GM23338 (cell line): ENCODE measurements at regions not wholly inside any gene's neighbourhood (a gene's known extent, or its start where the extent isn't known, plus 50 kb on each side); places are given as distances from the start of the nearest gene placed in this dataset.

Experiments
- ATAC-seq: fragments of 200-7000 bp; cut with Tn5 transposase; 3 replicates; pipeline ENCODE4 v1.9.1; 2020
- DNase-seq: peaks from one replicate; pipeline ENCODE4 v3.0.0-alpha.2; 2015; ENCODE audit warnings: low spot score
- H2AFZ ChIP-seq: fragments of 200-600 bp; sonication (generic); 2 replicates; pipeline ENCODE4 v1.8.0; 2016; ENCODE audit warnings: antibody characterized with exemption, mild to moderate bottlenecking, moderate library complexity
- H3F3A ChIP-seq: fragments of 200-600 bp; sonication (generic); replicated peaks from 2 replicates; pipeline ENCODE4 v1.8.0; 2017; ENCODE audit warnings: antibody characterized with exemption, mixed run types, low read depth
- H3K27ac ChIP-seq: fragments of 200-600 bp; sonication (generic); 2 replicates; pipeline ENCODE4 v1.6.1; 2016; ENCODE audit warnings: low read depth
- H3K27me3 ChIP-seq: fragments of 200-600 bp; sonication (generic); 2 replicates; pipeline ENCODE4 v1.8.0; 2016; ENCODE audit warnings: mild to moderate bottlenecking, mixed run types, moderate library complexity; ENCODE audit not compliant: insufficient read depth
- H3K36me3 ChIP-seq: fragments of 200-600 bp; sonication (generic); 2 replicates; pipeline ENCODE4 v1.8.0; 2016; ENCODE audit warnings: mild to moderate bottlenecking; ENCODE audit not compliant: insufficient read depth
- H3K4me1 ChIP-seq: fragments of 200-600 bp; sonication (generic); 2 replicates; pipeline ENCODE4 v1.8.0; 2016; ENCODE audit warnings: mild to moderate bottlenecking, moderate library complexity; ENCODE audit not compliant: insufficient read depth
- H3K4me2 ChIP-seq: fragments of 200-600 bp; sonication (generic); 2 replicates; pipeline ENCODE4 v1.7.1; 2017; ENCODE audit warnings: mixed run types
- H3K4me3 ChIP-seq: fragments of 200-600 bp; sonication (generic); 2 replicates; pipeline ENCODE4 v1.6.1; 2016; ENCODE audit warnings: mixed run types
- H3K79me2 ChIP-seq: fragments of 200-600 bp; sonication (generic); replicated peaks from 2 replicates; pipeline ENCODE4 v1.8.0; 2017; ENCODE audit warnings: mild to moderate bottlenecking; ENCODE audit not compliant: insufficient read depth
- H3K9me2 ChIP-seq: fragments of 200-600 bp; sonication (generic); 2 replicates; pipeline ENCODE4 v1.8.0; 2017; ENCODE audit not compliant: insufficient read depth
- H4K20me1 ChIP-seq: fragments of 200-600 bp; sonication (generic); replicated peaks from 2 replicates; pipeline ENCODE4 v1.8.0; 2017; ENCODE audit warnings: mild to moderate bottlenecking; ENCODE audit not compliant: insufficient read depth
- H3K27ac Mint-ChIP-seq: 2 replicates; pipeline ENCODE4 v1.8.0; 2020; ENCODE audit warnings: inconsistent platforms, mild to moderate bottlenecking, moderate library complexity, mixed read lengths
- H3K27me3 Mint-ChIP-seq: 3 replicates; pipeline ENCODE4 v1.8.0; 2022; ENCODE audit warnings: low read depth, mild to moderate bottlenecking, moderate library complexity, mixed read lengths, inconsistent platforms; ENCODE audit not compliant: insufficient read depth, poor library complexity
- H3K36me3 Mint-ChIP-seq: 3 replicates; pipeline ENCODE4 v1.8.0; 2021; ENCODE audit warnings: low read depth, mild to moderate bottlenecking, inconsistent platforms, moderate library complexity, mixed read lengths
- H3K4me1 Mint-ChIP-seq: 3 replicates; pipeline ENCODE4 v1.8.0; 2020; ENCODE audit warnings: mild to moderate bottlenecking, inconsistent platforms, mixed read lengths
- H3K4me3 Mint-ChIP-seq: 3 replicates; pipeline ENCODE4 v1.8.0; 2021; ENCODE audit warnings: moderate library complexity, mild to moderate bottlenecking, inconsistent platforms, mixed read lengths
- H3K9me3 Mint-ChIP-seq: 3 replicates; pipeline ENCODE4 v1.8.0; 2020; ENCODE audit warnings: moderate library complexity, mild to moderate bottlenecking, inconsistent platforms, mixed read lengths
- CREB1 ChIP-seq: fragments of 250-450 bp; sonication (Bioruptor Pico); IDR thresholded peaks from 2 replicates; pipeline ENCODE4 v1.5.0; 2020; ENCODE audit warnings: low read depth, mild to moderate bottlenecking, moderate library complexity
- EZH2 ChIP-seq: fragments of 200-600 bp; sonication (generic); IDR thresholded peaks from one replicate; pipeline ENCODE4 v1.8.0; 2017; ENCODE audit warnings: antibody characterized with exemption, mild to moderate bottlenecking, low read depth; ENCODE audit not compliant: unreplicated experiment
- EZH2phosphoT487 ChIP-seq: fragments of 200-600 bp; sonication (generic); IDR thresholded peaks from one replicate; pipeline ENCODE4 v1.8.1; 2018; ENCODE audit warnings: antibody characterized with exemption; ENCODE audit not compliant: unreplicated experiment
- NANOG ChIP-seq: IDR thresholded peaks from 2 replicates; pipeline ENCODE4 v1.6.1; 2016; ENCODE audit warnings: antibody characterized with exemption, borderline replicate concordance
- POLR2AphosphoS5 ChIP-seq: IDR thresholded peaks from 2 replicates; pipeline ENCODE4 v1.6.1; 2016; ENCODE audit warnings: antibody characterized with exemption, low read depth
- STAT1 ChIP-seq: IDR thresholded peaks from one replicate; pipeline ENCODE4 v1.6.1; 2016; ENCODE audit warnings: antibody characterized with exemption; ENCODE audit not compliant: unreplicated experiment
- ZNF114 ChIP-seq: fragments of 250-450 bp; sonication (Bioruptor Pico); IDR thresholded peaks from 2 replicates; pipeline ENCODE4 v1.5.0; 2020; ENCODE audit warnings: mild to moderate bottlenecking, moderate library complexity
- ZNF331 ChIP-seq: fragments of 250-450 bp; sonication (Bioruptor Pico); IDR thresholded peaks from 2 replicates; pipeline ENCODE4 v1.5.0; 2020; ENCODE audit warnings: low read depth, mild to moderate bottlenecking, moderate library complexity
- ZNF462 ChIP-seq: fragments of 250-450 bp; sonication (Bioruptor Pico); IDR thresholded peaks from 2 replicates; pipeline ENCODE4 v1.5.0; 2020; ENCODE audit warnings: mild to moderate bottlenecking, moderate library complexity
- TF ChIP-seq, protein P1 (sequence below): IDR thresholded peaks from 2 replicates; pipeline ENCODE4 v1.6.1; 2016; ENCODE audit warnings: antibody characterized with exemption

- DNase-seq, result no peak
- H3K4me2 ChIP-seq, result no peak overlapping the region
- TF ChIP-seq, protein P1, sequence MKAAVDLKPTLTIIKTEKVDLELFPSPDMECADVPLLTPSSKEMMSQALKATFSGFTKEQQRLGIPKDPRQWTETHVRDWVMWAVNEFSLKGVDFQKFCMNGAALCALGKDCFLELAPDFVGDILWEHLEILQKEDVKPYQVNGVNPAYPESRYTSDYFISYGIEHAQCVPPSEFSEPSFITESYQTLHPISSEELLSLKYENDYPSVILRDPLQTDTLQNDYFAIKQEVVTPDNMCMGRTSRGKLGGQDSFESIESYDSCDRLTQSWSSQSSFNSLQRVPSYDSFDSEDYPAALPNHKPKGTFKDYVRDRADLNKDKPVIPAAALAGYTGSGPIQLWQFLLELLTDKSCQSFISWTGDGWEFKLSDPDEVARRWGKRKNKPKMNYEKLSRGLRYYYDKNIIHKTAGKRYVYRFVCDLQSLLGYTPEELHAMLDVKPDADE, result no peak
- TF ChIP-seq ZNF114 (no peak), STAT1 (no peak)
Observed at GRCh38 chr10:33808475-33808874, 474.0 kb upstream of the NRP1 start.

GRCh38 chr10:33807531-33808359 lies 473.3 kb upstream of the NRP1 start:
- ATAC-seq, result peak; percentile 74; the same call in 2 of the 3 replicates
- peaks cover 19% of the 10 kb centered on the region; the same call in 2 of the 3 replicates for H3K4me1 Mint-ChIP-seq
- H3F3A ChIP-seq, result no peaks in the 10 kb centered on the region
- H3K27ac Mint-ChIP-seq, result no peak overlapping the region
- H3K36me3 Mint-ChIP-seq, result 0 out of 3 replicates have a peak, but pooled peaks cover under 1% of the 10 kb centered on the region
- H3K4me3 Mint-ChIP-seq, result no peak overlapping the region
- H3K27me3 ChIP-seq, result no peaks in the 10 kb centered on the region
- no peaks in the 10 kb centered on the region for H4K20me1 ChIP-seq
- DNase-seq, result no peak
- H3K4me1 ChIP-seq, result peaks cover 11% of the 10 kb centered on the region; the same call in 1 of the 2 replicates
- H3K27ac ChIP-seq, result no peak overlapping the region
- 0 out of 2 replicates have a peak, but pooled peaks cover 5% of the 10 kb centered on the region for H3K9me2 ChIP-seq
- no peaks in the 10 kb centered on the region for H3K9me3 Mint-ChIP-seq
- no peak overlapping the region for H3K4me2 ChIP-seq
- H2AFZ ChIP-seq, result peak overlapping the region; percentile 85; the same call in 1 of the 2 replicates
- no peaks in the 10 kb centered on the region for H3K79me2 ChIP-seq
- H3K27me3 Mint-ChIP-seq, result peaks cover 1% of the 10 kb centered on the region
- no peaks in the 10 kb centered on the region for H3K36me3 ChIP-seq
- no peak overlapping the region for H3K4me3 ChIP-seq
- TF ChIP-seq POLR2AphosphoS5 (no peak), ZNF462 (CRISPR knock-in tag) (no peak), NANOG (no peak), EZH2 (no peak), ZNF331 (CRISPR knock-in tag) (no peak), CREB1 (CRISPR knock-in tag) (no peak), STAT1 (no peak), EZH2phosphoT487 (no peak), ZNF114 (no peak)
- TF ChIP-seq, protein P1, result no peak

More at GRCh38 chr10:33808475-33808874, 474.0 kb upstream of the NRP1 start:
- Histone ChIP-seq H3K36me3 (no peaks in the 10 kb centered on the region), H3K27me3 (no peaks in the 10 kb centered on the region), H4K20me1 (no peaks in the 10 kb centered on the region), H2AFZ (no peak overlapping the region), H3K9me2 (0 out of 2 replicates have a peak, but pooled peaks cover 3% of the 10 kb centered on the region), H3F3A (no peaks in the 10 kb centered on the region), H3K4me3 (no peak overlapping the region), H3K27ac (no peak overlapping the region), H3K4me1 (peaks cover 11% of the 10 kb centered on the region; the same call in 1 of the 2 replicates), H3K79me2 (no peaks in the 10 kb centered on the region)
- Mint-ChIP-seq H3K27me3 (peaks cover 2% of the 10 kb centered on the region), H3K4me1 (peaks cover 19% of the 10 kb centered on the region; the same call in 2 of the 3 replicates), H3K4me3 (no peak overlapping the region), H3K27ac (no peak overlapping the region), H3K9me3 (peaks cover 5% of the 10 kb centered on the region), H3K36me3 (peaks cover 7% of the 10 kb centered on the region; the same call in 2 of the 3 replicates)
- ATAC-seq, result no peak
